ENCODE measurements at regions not wholly inside any gene's neighbourhood (a gene's known extent, or its start where the extent isn't known, plus 50 kb on each side); places are given as distances from the start of the nearest gene placed in this dataset.
A peak's percentile ranks its signal among the peaks of the same experiment; 100 is the strongest.

- no peak for TF ChIP-seq CTCF (IDR thresholded peaks at IDR 0.05)
- TF ChIP-seq EP300 (IDR thresholded peaks at IDR 0.05; ENCODE audit: low read depth), result no peak
- TF ChIP-seq POLR2A (IDR thresholded peaks at IDR 0.05), result no peak
- no peak for TF ChIP-seq POLR2AphosphoS5 (IDR thresholded peaks at IDR 0.05)
- no peaks in the 10 kb centered on the region for H3K9me3 ChIP-seq
- H3K4me3 ChIP-seq, result no peak overlapping the region
- H3K27ac ChIP-seq, result peak overlapping the region in 3 of 4 donors; percentile 31 to 57 (median 43)
- in situ Hi-C loops (cut with MboI; ENCODE audit: low pct_ligation_motif_present in 1 of 4, low pct_unique_long_range_greater_than_20kb in 1 of 4, low sequenced_read_pairs in 3 of 4) (no loop called here), intact Hi-C loops (cut with DNase I; ENCODE audit: low total_unique reads) (no loop called here)
- H3K27me3 ChIP-seq, result no peaks in the 10 kb centered on the region
- H3K36me3 ChIP-seq, result no peaks in the 10 kb centered on the region
- DNase-seq, result no peak
- peaks cover 0 to 27% (median 8%) of the 10 kb centered on the region in 4 donors for H3K4me1 ChIP-seq
- 38 to 40% methylated on average over 2 of the region's 2 CpGs for WGBS, 2 donors (ENCODE audit: low coverage in 1 of 2)
Observed at GRCh38 chr5:67964619-67965018, 250.9 kb upstream of the PIK3R1 start.

GRCh38 chr5:67963789-67964519 lies 251.6 kb upstream of the PIK3R1 start:
- H3K36me3 ChIP-seq, result no peaks in the 10 kb centered on the region
- intact Hi-C loops (cut with DNase I; ENCODE audit: low total_unique reads) (no loop called here), in situ Hi-C loops (cut with MboI; ENCODE audit: low pct_ligation_motif_present in 1 of 4, low pct_unique_long_range_greater_than_20kb in 1 of 4, low sequenced_read_pairs in 3 of 4) (no loop called here)
- H3K4me1 ChIP-seq, result peaks cover 0 to 27% (median 8%) of the 10 kb centered on the region in 4 donors
- no peak for TF ChIP-seq POLR2A (IDR thresholded peaks at IDR 0.05)
- no peak for TF ChIP-seq CTCF (IDR thresholded peaks at IDR 0.05)
- H3K27me3 ChIP-seq, result no peaks in the 10 kb centered on the region
- no peaks in the 10 kb centered on the region for H3K9me3 ChIP-seq
- 67 to 93% methylated on average over 2 to 4 of the region's 4 CpGs for WGBS, 2 donors (ENCODE audit: low coverage in 1 of 2)
- H3K4me3 ChIP-seq, result no peak overlapping the region
- H3K27ac ChIP-seq, result peak overlapping the region in 3 of 4 donors; percentile 31 to 57 (median 43)
- DNase-seq, result peak; percentile 41

GRCh38 chr5:67960939-67961338 lies 254.6 kb upstream of the PIK3R1 start:
- intact Hi-C loops (cut with DNase I; ENCODE audit: low total_unique reads) (no loop called here), in situ Hi-C loops (cut with MboI; ENCODE audit: low pct_ligation_motif_present in 1 of 4, low pct_unique_long_range_greater_than_20kb in 1 of 4, low sequenced_read_pairs in 3 of 4) (no loop called here)
- no peaks in the 10 kb centered on the region for H3K36me3 ChIP-seq
- H3K4me3 ChIP-seq, result no peak overlapping the region
- H3K27ac ChIP-seq, result no peak overlapping the region
- 43% methylated on average over 2 of the region's 2 CpGs; no CpG with 5 or more reads in 1 of the 2 donors for WGBS, 2 donors (ENCODE audit: low coverage in 1 of 2)
- no peaks in the 10 kb centered on the region for H3K9me3 ChIP-seq
- no peaks in the 10 kb centered on the region for H3K27me3 ChIP-seq
- TF ChIP-seq EP300 (IDR thresholded peaks at IDR 0.05; ENCODE audit: low read depth) (no peak), POLR2A (IDR thresholded peaks at IDR 0.05) (no peak), POLR2AphosphoS5 (IDR thresholded peaks at IDR 0.05) (no peak), CTCF (IDR thresholded peaks at IDR 0.05) (no peak)
- no peak for DNase-seq
- H3K4me1 ChIP-seq, result peaks cover 0 to 18% (median 8%) of the 10 kb centered on the region in 4 donors

- Histone ChIP-seq H3K27me3 (no peaks in the 10 kb centered on the region), H3K4me3 (no peak overlapping the region), H3K4me1 (no peaks in the 10 kb centered on the region), H3K27ac (no peak overlapping the region), H3K9me3 (no peaks in the 10 kb centered on the region), H3K36me3 (no peaks in the 10 kb centered on the region)
- in situ Hi-C loops (cut with MboI; ENCODE audit: low pct_ligation_motif_present in 1 of 4, low pct_unique_long_range_greater_than_20kb in 1 of 4, low sequenced_read_pairs in 3 of 4), result no loop called here
- TF ChIP-seq CTCF (IDR thresholded peaks at IDR 0.05), result no peak
- TF ChIP-seq POLR2AphosphoS5 (IDR thresholded peaks at IDR 0.05), result no peak
- TF ChIP-seq EP300 (IDR thresholded peaks at IDR 0.05; ENCODE audit: low read depth), result no peak
- TF ChIP-seq POLR2A (IDR thresholded peaks at IDR 0.05), result no peak
- 94 to 100% methylated on average over 1 to 5 of the region's 6 CpGs for WGBS, 2 donors (ENCODE audit: low coverage in 1 of 2)
- DNase-seq, result no peak
- intact Hi-C loops (cut with DNase I; ENCODE audit: low total_unique reads), result no loop called here
Observed at GRCh38 chr5:67957374-67957773, 258.2 kb upstream of the PIK3R1 start.
